H9 (cell line): ENCODE measurements at regions not wholly inside any gene's neighbourhood (a gene's known extent, or its start where the extent isn't known, plus 50 kb on each side); places are given as distances from the start of the nearest gene placed in this dataset.

Experiments
- DNase-seq: peaks from one replicate; pipeline ENCODE4 v3.0.0-alpha.2; 2017
- H2AFZ ChIP-seq: one replicate; pipeline ENCODE4 v1.6.1; 2013; ENCODE audit warnings: mild to moderate bottlenecking, low read length, control low read depth, moderate library complexity
- H2AK5ac ChIP-seq: 2 replicates; pipeline ENCODE4 v1.6.1; 2013; ENCODE audit warnings: low read length, control low read depth, mixed read lengths; ENCODE audit not compliant: insufficient read length
- H2BK120ac ChIP-seq: one replicate; pipeline ENCODE4 v1.6.1; 2013; ENCODE audit warnings: low read depth, mild to moderate bottlenecking, low read length, control low read depth, inconsistent platforms; ENCODE audit not compliant: poor library complexity, severe bottlenecking
- H2BK12ac ChIP-seq: 2 replicates; pipeline ENCODE4 v1.6.1; 2013; ENCODE audit warnings: low read length, control low read depth, mixed read lengths, low read depth; ENCODE audit not compliant: insufficient read length
- H2BK15ac ChIP-seq: 2 replicates; pipeline ENCODE4 v1.6.1; 2013; ENCODE audit warnings: low read depth, low read length, control low read depth
- H2BK20ac ChIP-seq: one replicate; pipeline ENCODE4 v1.6.1; 2013; ENCODE audit warnings: low read depth, mild to moderate bottlenecking, low read length, control low read depth, inconsistent platforms; ENCODE audit not compliant: poor library complexity, severe bottlenecking
- H2BK5ac ChIP-seq: 2 replicates; pipeline ENCODE4 v1.6.1; 2013; ENCODE audit warnings: low read length, control low read depth, mixed read lengths; ENCODE audit not compliant: insufficient read length
- H3K14ac ChIP-seq: 2 replicates; pipeline ENCODE4 v1.6.1; 2013; ENCODE audit warnings: low read length, control low read depth; ENCODE audit not compliant: insufficient read depth
- H3K18ac ChIP-seq: 2 replicates; pipeline ENCODE4 v1.6.1; 2013; ENCODE audit warnings: low read depth, mild to moderate bottlenecking, mixed read lengths, low read length, control low read depth; ENCODE audit not compliant: insufficient read length
- H3K23ac ChIP-seq: 2 replicates; pipeline ENCODE4 v1.6.1; 2013; ENCODE audit warnings: low read length, control low read depth, mixed read lengths, low read depth; ENCODE audit not compliant: insufficient read length
- H3K23me2 ChIP-seq: 2 replicates; pipeline ENCODE4 v1.6.1; 2013; ENCODE audit warnings: low read depth, mild to moderate bottlenecking, mixed read lengths, low read length, control low read depth; ENCODE audit not compliant: insufficient read length, poor library complexity, severe bottlenecking
- H3K27ac ChIP-seq: 2 replicates; pipeline ENCODE4 v1.5.1; 2013; ENCODE audit warnings: low read length, control low read depth, mixed read lengths, low read depth; ENCODE audit not compliant: insufficient read length
- H3K27me3 ChIP-seq: 2 replicates; pipeline ENCODE4 v1.6.1; 2013; ENCODE audit warnings: low read length, control low read depth, inconsistent platforms; ENCODE audit not compliant: insufficient read depth
- H3K4ac ChIP-seq: 2 replicates; pipeline ENCODE4 v1.6.1; 2013; ENCODE audit warnings: low read depth, mild to moderate bottlenecking, control low read depth, inconsistent platforms, low read length, moderate library complexity
- H3K4me1 ChIP-seq: 2 replicates; pipeline ENCODE4 v1.6.1; 2013; ENCODE audit warnings: low read length, control low read depth, inconsistent platforms; ENCODE audit not compliant: insufficient read depth
- H3K4me2 ChIP-seq: 2 replicates; pipeline ENCODE4 v1.6.1; 2013; ENCODE audit warnings: low read length, control low read depth, mixed read lengths; ENCODE audit not compliant: insufficient read length, insufficient read depth
- H3K56ac ChIP-seq: 2 replicates; pipeline ENCODE4 v1.6.1; 2013; ENCODE audit warnings: low read depth, mild to moderate bottlenecking, mixed read lengths, low read length, control low read depth; ENCODE audit not compliant: insufficient read length
- H3K79me1 ChIP-seq: 2 replicates; pipeline ENCODE4 v1.6.1; 2013; ENCODE audit warnings: low read depth, mild to moderate bottlenecking, moderate library complexity, low read length, control low read depth, inconsistent platforms; ENCODE audit not compliant: insufficient read depth, poor library complexity, severe bottlenecking
- H3K79me2 ChIP-seq: 2 replicates; pipeline ENCODE4 v1.6.1; 2013; ENCODE audit warnings: low read length, control low read depth, inconsistent platforms; ENCODE audit not compliant: insufficient read depth
- H3K9ac ChIP-seq: 2 replicates; pipeline ENCODE4 v1.6.1; 2013; ENCODE audit warnings: low read length, control low read depth, mixed read lengths; ENCODE audit not compliant: insufficient read length; ENCODE audit errors: extremely low read depth
- H3K9me3 ChIP-seq: one replicate; pipeline ENCODE4 v1.6.1; 2013; ENCODE audit warnings: low read depth, low read length, inconsistent platforms; ENCODE audit not compliant: control insufficient read depth
- H3T11ph ChIP-seq: one replicate; pipeline ENCODE4 v1.6.1; 2013; ENCODE audit warnings: mild to moderate bottlenecking, low read length, control low read depth, inconsistent platforms
- H4K20me1 ChIP-seq: one replicate; pipeline ENCODE4 v1.6.1; 2013; ENCODE audit not compliant: control insufficient read depth, insufficient read length, insufficient read depth
- H4K5ac ChIP-seq: 2 replicates; pipeline ENCODE4 v1.6.1; 2013; ENCODE audit warnings: low read depth, mild to moderate bottlenecking, mixed read lengths, low read length, control low read depth; ENCODE audit not compliant: insufficient read length
- H4K8ac ChIP-seq: replicated peaks from 2 replicates; pipeline ENCODE4 v1.6.1; 2013; ENCODE audit warnings: low read length, control low read depth, mixed read lengths, low read depth; ENCODE audit not compliant: insufficient read length
- H4K91ac ChIP-seq: 2 replicates; pipeline ENCODE4 v1.6.1; 2013; ENCODE audit warnings: low read depth, mild to moderate bottlenecking, moderate library complexity, mixed read lengths, low read length, control low read depth; ENCODE audit not compliant: insufficient read length
- H3K27ac Mint-ChIP-seq, 3 experiments: 2 replicates in 2 of 3; 3 replicates in 1 of 3; pipeline ENCODE4 v1.8.0; 2020 to 2021; ENCODE audit warnings: mixed read lengths in 3 of 3, mild to moderate bottlenecking in 1 of 3, moderate library complexity in 1 of 3
- H3K27me3 Mint-ChIP-seq: 2 replicates; pipeline ENCODE4 v1.8.0; 2021; ENCODE audit warnings: low read depth, mild to moderate bottlenecking, moderate library complexity, mixed read lengths
- H3K36me3 Mint-ChIP-seq, 3 experiments: 2 replicates in 2 of 3; 3 replicates in 1 of 3; pipeline ENCODE4 v1.8.0; 2020 to 2021; ENCODE audit warnings: low read depth in 3 of 3, mixed read lengths in 3 of 3; ENCODE audit not compliant: insufficient read depth in 1 of 3
- H3K4me1 Mint-ChIP-seq, 2 experiments: 2 replicates each; pipeline ENCODE4 v1.8.0; 2020; ENCODE audit warnings: mixed read lengths in 2 of 2
- H3K4me3 Mint-ChIP-seq, 2 experiments: 2 replicates in 1 of 2; 3 replicates in 1 of 2; pipeline ENCODE4 v1.8.0; 2020 to 2021; ENCODE audit warnings: mild to moderate bottlenecking in 2 of 2, mixed read lengths in 2 of 2, moderate library complexity in 1 of 2
- H3K9me3 Mint-ChIP-seq, 2 experiments: 2 replicates in 1 of 2; 3 replicates in 1 of 2; pipeline ENCODE4 v1.8.0; 2020; ENCODE audit warnings: mild to moderate bottlenecking in 2 of 2, mixed read lengths in 2 of 2, moderate library complexity in 1 of 2
- CTCF ChIP-seq: fragments of 200-600 bp; sonication (generic); conservative IDR thresholded peaks from 3 replicates; pipeline ENCODE4 v1.8.0; 2021; ENCODE audit warnings: antibody characterized with exemption, mild to moderate bottlenecking
- WGBS: extraction: QIAGEN DNeasy Blood & Tissue Kit; methylation state at CpG from one replicate; pipeline ENCODE4 v1.1.7; 2013; ENCODE audit warnings: missing lambda C conversion rate, low lambda C conversion rate, mixed read lengths; ENCODE audit not compliant: insufficient read length; ENCODE audit errors: extremely low coverage; 5-methylcytosine and 5-hydroxymethylcytosine counted together

GRCh38 chr10:81569488-81569887, 305.5 kb upstream of the NRG3 start:
- H3K79me2 ChIP-seq: no peaks in the 10 kb centered on the region
- no peaks in the 10 kb centered on the region for H3K23me2 ChIP-seq
- no peak overlapping the region for H3K4me3 Mint-ChIP-seq
- H3K4ac ChIP-seq: no peak overlapping the region
- no peak overlapping the region for H3K9ac ChIP-seq
- H4K8ac ChIP-seq: no peak overlapping the region
- H3K27ac Mint-ChIP-seq: no peak overlapping the region
- no peak overlapping the region for H2BK15ac ChIP-seq
- H2BK20ac ChIP-seq: no peak overlapping the region
- no peak for DNase-seq
- H3K18ac ChIP-seq: no peak overlapping the region
- no peaks in the 10 kb centered on the region for H3K4me1 Mint-ChIP-seq
- H2BK12ac ChIP-seq: no peak overlapping the region
- H3K27me3 ChIP-seq: no peaks in the 10 kb centered on the region
- no peak overlapping the region for H3K27ac ChIP-seq
- no peaks in the 10 kb centered on the region; a peak in 1 of 7 replicates for H3K36me3 Mint-ChIP-seq
- no peak overlapping the region for H4K91ac ChIP-seq
- H2BK120ac ChIP-seq: no peak overlapping the region
- no peak overlapping the region for H4K5ac ChIP-seq
- H3K23ac ChIP-seq: no peak overlapping the region
- no peak overlapping the region for H2AFZ ChIP-seq
- no peaks in the 10 kb centered on the region for H3K79me1 ChIP-seq
- no peak for TF ChIP-seq CTCF
- no peaks in the 10 kb centered on the region for H3K9me3 ChIP-seq
- H3K9me3 Mint-ChIP-seq: peaks cover 0 to 6% of the 10 kb centered on the region in 2 experiments; a peak in 4 of 5 replicates
- H3T11ph ChIP-seq: no peak overlapping the region
- no peaks in the 10 kb centered on the region for H3K27me3 Mint-ChIP-seq
- WGBS: no CpG with 5 or more reads among the region's 5 CpGs
- H2BK5ac ChIP-seq: no peak overlapping the region
- no peak overlapping the region for H2AK5ac ChIP-seq
- no peak overlapping the region for H3K4me2 ChIP-seq
- H4K20me1 ChIP-seq: no peaks in the 10 kb centered on the region
- no peak overlapping the region for H3K56ac ChIP-seq
- H3K4me1 ChIP-seq: no peaks in the 10 kb centered on the region
- H3K14ac ChIP-seq: no peak overlapping the region
